ENCODE measurements at regions not wholly inside any gene's neighbourhood (a gene's known extent, or its start where the extent isn't known, plus 50 kb on each side); places are given as distances from the start of the nearest gene placed in this dataset.

GRCh38 chr2:56743807-56744206, 560.0 kb downstream of the CCDC85A start:
- TF ChIP-seq, protein P1, sequence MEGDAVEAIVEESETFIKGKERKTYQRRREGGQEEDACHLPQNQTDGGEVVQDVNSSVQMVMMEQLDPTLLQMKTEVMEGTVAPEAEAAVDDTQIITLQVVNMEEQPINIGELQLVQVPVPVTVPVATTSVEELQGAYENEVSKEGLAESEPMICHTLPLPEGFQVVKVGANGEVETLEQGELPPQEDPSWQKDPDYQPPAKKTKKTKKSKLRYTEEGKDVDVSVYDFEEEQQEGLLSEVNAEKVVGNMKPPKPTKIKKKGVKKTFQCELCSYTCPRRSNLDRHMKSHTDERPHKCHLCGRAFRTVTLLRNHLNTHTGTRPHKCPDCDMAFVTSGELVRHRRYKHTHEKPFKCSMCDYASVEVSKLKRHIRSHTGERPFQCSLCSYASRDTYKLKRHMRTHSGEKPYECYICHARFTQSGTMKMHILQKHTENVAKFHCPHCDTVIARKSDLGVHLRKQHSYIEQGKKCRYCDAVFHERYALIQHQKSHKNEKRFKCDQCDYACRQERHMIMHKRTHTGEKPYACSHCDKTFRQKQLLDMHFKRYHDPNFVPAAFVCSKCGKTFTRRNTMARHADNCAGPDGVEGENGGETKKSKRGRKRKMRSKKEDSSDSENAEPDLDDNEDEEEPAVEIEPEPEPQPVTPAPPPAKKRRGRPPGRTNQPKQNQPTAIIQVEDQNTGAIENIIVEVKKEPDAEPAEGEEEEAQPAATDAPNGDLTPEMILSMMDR (IDR thresholded peaks at IDR 0.05; ENCODE audit: insufficient read depth, low read length, poor library complexity, severe bottlenecking) = no peak
- TF ChIP-seq EZH2phosphoT487 (conservative IDR thresholded peaks at IDR 0.05; ENCODE audit: low read length) = no peak

Data from SU-DHL-6 (cell line).